Pons (tissue), 1 donor: ENCODE measurements at regions not wholly inside any gene's neighbourhood (a gene's known extent, or its start where the extent isn't known, plus 50 kb on each side); places are given as distances from the start of the nearest gene placed in this dataset.

Source experiments
- DNase-seq: peaks from one replicate; pipeline ENCODE4 v3.0.0-alpha.2; 2016; ENCODE audit warnings: low spot score

- no peak for DNase-seq
Measured at GRCh38 chr2:177342736-177343135, 49.8 kb upstream of the AGPS start.
